GM12878 (cell line): ENCODE measurements at regions not wholly inside any gene's neighbourhood (a gene's known extent, or its start where the extent isn't known, plus 50 kb on each side); places are given as distances from the start of the nearest gene placed in this dataset.

Experiments
- ATAC-seq: fragments of 200-7000 bp; cut with Tn5 transposase; 3 replicates; pipeline ENCODE4 v1.9.1; 2020; ENCODE audit warnings: mild to moderate bottlenecking, moderate library complexity
- BruUV-seq: library from RNA; stranded (reverse); fragments of 400-500 nt; replicated peaks from 2 replicates; lab custom pipeline; 2021; lab: Mats Ljungman, UMichigan
- CTCF ChIA-PET: fragments of 300-600 bp; sonication (Branson Sonifier 250); formaldehyde crosslinking; extraction: SDS; loops from one replicate; lab custom pipeline; 2021; ENCODE audit warnings: inconsistent platforms; lab: Yijun Ruan, JAX
- POLR2A ChIA-PET: fragments of 350-600 bp; formaldehyde crosslinking; extraction: SDS; loops from one replicate; lab custom pipeline; 2021; ENCODE audit warnings: inconsistent platforms; lab: Charles Lee
- RAD21 ChIA-PET: fragments of 300-600 bp; sonication (Branson Sonifier 250); formaldehyde crosslinking; loops from one replicate; lab custom pipeline; 2023; ENCODE audit warnings: antibody characterized with exemption; ENCODE audit not compliant: unreplicated experiment; lab: Charles Lee
- SMC1A ChIA-PET: fragments of 300-600 bp; sonication (Branson Sonifier 250); formaldehyde crosslinking; loops from one replicate; lab custom pipeline; 2023; ENCODE audit not compliant: unreplicated experiment, uncharacterized antibody; lab: Charles Lee
- DNase-seq: peaks from one replicate; pipeline ENCODE4 v3.0.0-alpha.2; 2011; ENCODE audit warnings: low read depth, low spot score
- FAIRE-seq: peaks from 3 replicates; lab custom pipeline; 2011; peaks lifted over from hg19 to GRCh38; lab: Jason Lieb, UNC
- H2AFZ ChIP-seq: 2 replicates; pipeline ENCODE4 v1.6.0; 2011; ENCODE audit warnings: low read depth, low read length, control low read depth; ENCODE audit not compliant: control insufficient read depth
- H3K27ac ChIP-seq: 2 replicates; pipeline ENCODE4 v1.5.1; 2011; ENCODE audit warnings: control low read depth; ENCODE audit not compliant: control insufficient read depth, insufficient read depth
- H3K27me3 ChIP-seq, 2 experiments: replicated peaks in 1 of 2; 2 replicates each; pipeline versions ENCODE4 v1.6.0 to v1.6.1; 2011; ENCODE audit warnings: low read length in 1 of 2; ENCODE audit not compliant: control insufficient read depth in 2 of 2, insufficient read depth in 2 of 2
- H3K36me3 ChIP-seq, 2 experiments: 2 replicates each; pipeline ENCODE4 v1.5.1; 2011; ENCODE audit warnings: low read length in 1 of 2; ENCODE audit not compliant: control insufficient read depth in 2 of 2, insufficient read depth in 2 of 2
- H3K4me1 ChIP-seq: 2 replicates; pipeline ENCODE4 v1.6.1; 2011; ENCODE audit warnings: mild to moderate bottlenecking, low read length, moderate library complexity, mixed read lengths; ENCODE audit not compliant: control insufficient read depth, insufficient read depth
- H3K4me2 ChIP-seq: 2 replicates; pipeline ENCODE4 v1.6.0; 2011; ENCODE audit warnings: control low read depth; ENCODE audit not compliant: control insufficient read depth, insufficient read depth
- H3K4me3 ChIP-seq: fragments of 200-600 bp; sonication (generic); 2 replicates; pipeline ENCODE4 v1.5.1; 2016
- H3K79me2 ChIP-seq: 2 replicates; pipeline ENCODE4 v1.6.0; 2011; ENCODE audit warnings: low read length; ENCODE audit not compliant: control insufficient read depth, insufficient read depth
- H3K9ac ChIP-seq: 2 replicates; pipeline ENCODE4 v1.8.0; 2011; ENCODE audit warnings: low read length, control low read depth, mixed read lengths; ENCODE audit not compliant: control insufficient read depth, insufficient read depth
- H3K9me3 ChIP-seq: replicated peaks from 3 replicates; pipeline ENCODE4 v1.5.1; 2011; ENCODE audit warnings: mild to moderate bottlenecking, low read length; ENCODE audit not compliant: control insufficient read depth, insufficient read depth
- H4K20me1 ChIP-seq: 2 replicates; pipeline ENCODE4 v1.6.0; 2011; ENCODE audit not compliant: control insufficient read depth, insufficient read depth
- FOS ChIP-seq: IDR thresholded peaks from 3 replicates; pipeline ENCODE4 v1.6.1; 2011; ENCODE audit warnings: borderline replicate concordance; ENCODE audit not compliant: insufficient read length; ENCODE audit errors: extremely low read depth
- HDAC2 ChIP-seq: fragments of 200-600 bp; sonication (generic); IDR thresholded peaks from 2 replicates; pipeline ENCODE4 v1.6.1; 2017
- MTA2 ChIP-seq: fragments of 450-650 bp; IDR thresholded peaks from 2 replicates; pipeline ENCODE4 v1.6.1; 2016; ENCODE audit warnings: low read depth, mild to moderate bottlenecking, moderate library complexity
- PAX8 ChIP-seq: fragments of 450-650 bp; IDR thresholded peaks from 2 replicates; pipeline ENCODE4 v1.6.1; 2017; ENCODE audit warnings: mild to moderate bottlenecking, moderate library complexity
- STAT1 ChIP-seq: fragments of 450-650 bp; conservative IDR thresholded peaks from 2 replicates; pipeline ENCODE4 v1.6.1; 2014; ENCODE audit warnings: antibody characterized with exemption, mild to moderate bottlenecking
- SUZ12 ChIP-seq: fragments of 200-600 bp; sonication (generic); IDR thresholded peaks from one replicate; pipeline ENCODE4 v1.6.1; 2018; ENCODE audit warnings: antibody characterized with exemption, mild to moderate bottlenecking; ENCODE audit not compliant: unreplicated experiment
- WGBS: methylation state at CpG from one replicate; pipeline ENCODE4 v1.1.6; 2016; ENCODE audit warnings: low lambda C conversion rate; ENCODE audit not compliant: insufficient replicate concordance, insufficient coverage; ENCODE audit errors: missing lambda C conversion rate; 5-methylcytosine and 5-hydroxymethylcytosine counted together
- in situ Hi-C: fragments of 300-500 bp; cut with MboI; formaldehyde crosslinking; loops from 9 replicates; pipeline ENCODE4 v1.14.3; 2018; ENCODE audit warnings: mixed read lengths
- intact Hi-C: fragments of 100-400 bp; cut with micrococcal nuclease; formaldehyde crosslinking; loops from one replicate; pipeline ENCODE4 v1.14.2; 2022; ENCODE audit not compliant: unreplicated experiment
- TF ChIP-seq, protein P1 (sequence below): fragments of 450-650 bp; IDR thresholded peaks from 2 replicates; pipeline ENCODE4 v1.6.1; 2018; ENCODE audit warnings: mild to moderate bottlenecking, low read depth, moderate library complexity; ENCODE audit not compliant: partially characterized antibody
- TF ChIP-seq, protein P2 (sequence below): IDR thresholded peaks from 2 replicates; pipeline ENCODE4 v1.6.1; 2011; ENCODE audit warnings: mild to moderate bottlenecking, low read depth, low read length, moderate library complexity; ENCODE audit not compliant: insufficient replicate concordance

DNA sequence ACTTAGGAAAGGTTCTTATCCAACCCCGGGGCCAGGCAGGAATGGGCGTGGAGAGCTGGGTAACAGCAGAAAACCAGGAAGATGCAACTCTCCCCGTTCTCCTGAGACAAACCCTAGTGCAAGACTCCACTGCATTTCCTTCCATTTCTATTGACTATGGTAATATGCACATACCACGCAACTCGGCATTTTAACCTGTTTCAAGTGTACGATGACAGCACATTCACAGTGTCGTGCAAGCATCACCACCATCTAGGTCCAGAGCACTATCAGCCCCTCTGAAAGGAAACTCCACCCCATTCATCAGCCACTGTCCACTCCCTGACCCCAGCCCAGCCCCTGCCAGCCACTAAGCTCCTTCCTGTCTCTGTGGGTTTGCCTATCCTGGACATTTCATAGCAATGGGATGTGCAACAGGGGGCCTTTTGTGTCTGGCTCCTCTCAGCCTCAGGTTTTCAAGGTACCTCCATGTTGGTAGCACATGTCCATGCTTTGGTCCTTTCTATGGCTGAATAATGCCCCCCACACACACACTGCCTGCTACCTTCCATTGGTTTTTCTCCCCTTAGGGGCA, 441.9 kb downstream of the SOX9 start (continued):
- TF ChIP-seq MTA2 = no peak
- TF ChIP-seq PAX8 = no peak
- TF ChIP-seq, protein P1, sequence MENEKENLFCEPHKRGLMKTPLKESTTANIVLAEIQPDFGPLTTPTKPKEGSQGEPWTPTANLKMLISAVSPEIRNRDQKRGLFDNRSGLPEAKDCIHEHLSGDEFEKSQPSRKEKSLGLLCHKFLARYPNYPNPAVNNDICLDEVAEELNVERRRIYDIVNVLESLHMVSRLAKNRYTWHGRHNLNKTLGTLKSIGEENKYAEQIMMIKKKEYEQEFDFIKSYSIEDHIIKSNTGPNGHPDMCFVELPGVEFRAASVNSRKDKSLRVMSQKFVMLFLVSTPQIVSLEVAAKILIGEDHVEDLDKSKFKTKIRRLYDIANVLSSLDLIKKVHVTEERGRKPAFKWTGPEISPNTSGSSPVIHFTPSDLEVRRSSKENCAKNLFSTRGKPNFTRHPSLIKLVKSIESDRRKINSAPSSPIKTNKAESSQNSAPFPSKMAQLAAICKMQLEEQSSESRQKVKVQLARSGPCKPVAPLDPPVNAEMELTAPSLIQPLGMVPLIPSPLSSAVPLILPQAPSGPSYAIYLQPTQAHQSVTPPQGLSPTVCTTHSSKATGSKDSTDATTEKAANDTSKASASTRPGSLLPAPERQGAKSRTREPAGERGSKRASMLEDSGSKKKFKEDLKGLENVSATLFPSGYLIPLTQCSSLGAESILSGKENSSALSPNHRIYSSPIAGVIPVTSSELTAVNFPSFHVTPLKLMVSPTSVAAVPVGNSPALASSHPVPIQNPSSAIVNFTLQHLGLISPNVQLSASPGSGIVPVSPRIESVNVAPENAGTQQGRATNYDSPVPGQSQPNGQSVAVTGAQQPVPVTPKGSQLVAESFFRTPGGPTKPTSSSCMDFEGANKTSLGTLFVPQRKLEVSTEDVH = no peak

DNA sequence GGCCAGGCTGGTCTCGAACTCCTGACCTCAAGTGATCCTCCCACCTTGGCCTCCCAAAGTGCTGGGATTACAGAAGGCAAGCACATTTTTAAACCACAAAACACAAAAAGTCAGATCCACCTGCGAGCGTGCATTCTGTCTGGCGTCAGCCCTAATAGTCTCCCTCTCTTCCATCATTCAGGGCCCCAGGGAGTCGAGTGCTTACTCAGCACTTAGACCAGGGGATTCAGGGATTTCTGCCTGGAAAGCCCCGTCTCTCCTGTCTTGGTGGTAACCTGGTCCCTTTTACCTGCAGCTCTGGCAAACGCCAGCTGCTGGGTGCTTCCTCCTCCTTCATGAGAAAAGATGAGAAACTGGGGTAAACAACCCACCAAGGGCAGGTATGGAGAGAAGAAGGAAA, 443.1 kb downstream of the SOX9 start:
- Histone ChIP-seq H3K79me2 (no peaks in the 10 kb centered on the region), H3K4me2 (no peak overlapping the region), H3K4me1 (no peaks in the 10 kb centered on the region)
- RAD21 ChIA-PET = interaction anchor here (0.8 to 10.1 kb wide), 3 partner anchors 25 to 162 kb away, joined by 3 to 271 read pairs (median 3); no protein-coding TSS in a partner anchor
- SMC1A ChIA-PET = interaction anchor here (1.0 to 11.9 kb wide), 5 partner anchors 22 to 162 kb away, joined by 3 to 349 read pairs (median 3); no protein-coding TSS in a partner anchor
- TF ChIP-seq, protein P2, sequence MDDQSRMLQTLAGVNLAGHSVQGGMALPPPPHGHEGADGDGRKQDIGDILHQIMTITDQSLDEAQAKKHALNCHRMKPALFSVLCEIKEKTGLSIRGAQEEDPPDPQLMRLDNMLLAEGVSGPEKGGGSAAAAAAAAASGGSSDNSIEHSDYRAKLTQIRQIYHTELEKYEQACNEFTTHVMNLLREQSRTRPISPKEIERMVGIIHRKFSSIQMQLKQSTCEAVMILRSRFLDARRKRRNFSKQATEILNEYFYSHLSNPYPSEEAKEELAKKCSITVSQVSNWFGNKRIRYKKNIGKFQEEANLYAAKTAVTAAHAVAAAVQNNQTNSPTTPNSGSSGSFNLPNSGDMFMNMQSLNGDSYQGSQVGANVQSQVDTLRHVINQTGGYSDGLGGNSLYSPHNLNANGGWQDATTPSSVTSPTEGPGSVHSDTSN = no peak
- TF ChIP-seq SUZ12 = no peak
- no peak for TF ChIP-seq STAT1
- TF ChIP-seq HDAC2 = no peak
- no peak for TF ChIP-seq FOS
- TF ChIP-seq, all 136 proteins: peak for 0
- FAIRE-seq (no peak), ATAC-seq (no peak), DNase-seq (no peak)
- H3K9me3 ChIP-seq = no peaks in the 10 kb centered on the region
- H4K20me1 ChIP-seq = no peaks in the 10 kb centered on the region
- WGBS = 61% methylated on average over 7 of the region's 7 CpGs
- POLR2A ChIA-PET = interaction anchor here (1.4 kb wide), 1 partner anchor 24 kb away, joined by 4 read pairs; no protein-coding TSS in a partner anchor
- no peak overlapping the region for H3K27ac ChIP-seq
- no peaks in the 10 kb centered on the region for H3K27me3 ChIP-seq
- in situ Hi-C loops = loop anchor here (10.0 kb wide), 1 partner anchor 591 kb away; no protein-coding TSS in a partner anchor
- no peak overlapping the region for H2AFZ ChIP-seq
- H3K9ac ChIP-seq = no peak overlapping the region
- H3K4me3 ChIP-seq = no peak overlapping the region
- intact Hi-C loops = loop anchor here (5.0 kb wide), 1 partner anchor 53 kb away; no protein-coding TSS in a partner anchor
- CTCF ChIA-PET = interaction anchor here (1.0 to 12.0 kb wide), 5 partner anchors 17 to 163 kb away, joined by 3 to 527 read pairs (median 4); no protein-coding TSS in a partner anchor
- H3K36me3 ChIP-seq = no peaks in the 10 kb centered on the region; a peak in 1 of 4 replicates
- no TSS peak for BruUV-seq
